ENCODE measurements at regions not wholly inside any gene's neighbourhood (a gene's known extent, or its start where the extent isn't known, plus 50 kb on each side); places are given as distances from the start of the nearest gene placed in this dataset.

GRCh38 chr15:77796046-77796729, 163.5 kb upstream of the LINGO1 start:
- TF ChIP-seq CTCF (IDR thresholded peaks at IDR 0.05; ENCODE audit: poor library complexity, severe bottlenecking) (no peak), MXI1 (conservative IDR thresholded peaks at IDR 0.05; ENCODE audit: poor library complexity, severe bottlenecking) (no peak), EP300 (conservative IDR thresholded peaks at IDR 0.05; ENCODE audit: poor library complexity, severe bottlenecking) (no peak)

Measured in neural cell (in vitro differentiated cells).